Activated gamma-delta T cell (primary cell): ENCODE measurements at regions not wholly inside any gene's neighbourhood (a gene's known extent, or its start where the extent isn't known, plus 50 kb on each side); places are given as distances from the start of the nearest gene placed in this dataset.

Source experiments
- DNase-seq: peaks from one replicate; lab custom pipeline; 2025; lab: John Stamatoyannopoulos, UW

DNA sequence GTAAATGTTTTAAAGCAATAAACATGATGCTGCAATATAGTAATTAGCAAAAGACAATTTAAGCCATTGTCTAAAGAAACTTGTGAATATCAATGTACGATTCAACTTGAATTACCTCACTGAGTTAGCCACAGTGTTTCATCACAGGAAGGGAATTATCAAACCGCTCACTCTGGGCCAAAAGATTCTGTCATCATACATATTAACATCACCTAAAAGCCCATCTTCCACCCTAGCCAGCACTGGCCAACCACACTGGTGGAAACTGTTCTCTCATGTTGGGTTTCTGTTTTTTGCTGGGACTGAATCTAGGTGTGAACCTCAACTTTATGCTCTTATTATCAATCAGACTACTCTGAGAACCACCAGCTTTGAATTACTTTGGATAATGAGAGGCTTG is 497.7 kb upstream of the THBS1 start:
- no peak for DNase-seq

GRCh38 chr15:39084674-39085530 is 496.0 kb upstream of the THBS1 start:
- DNase-seq = no peak

- DNase-seq = no peak
Measured at GRCh38 chr15:39086641-39087040, 494.2 kb upstream of the THBS1 start.

DNA sequence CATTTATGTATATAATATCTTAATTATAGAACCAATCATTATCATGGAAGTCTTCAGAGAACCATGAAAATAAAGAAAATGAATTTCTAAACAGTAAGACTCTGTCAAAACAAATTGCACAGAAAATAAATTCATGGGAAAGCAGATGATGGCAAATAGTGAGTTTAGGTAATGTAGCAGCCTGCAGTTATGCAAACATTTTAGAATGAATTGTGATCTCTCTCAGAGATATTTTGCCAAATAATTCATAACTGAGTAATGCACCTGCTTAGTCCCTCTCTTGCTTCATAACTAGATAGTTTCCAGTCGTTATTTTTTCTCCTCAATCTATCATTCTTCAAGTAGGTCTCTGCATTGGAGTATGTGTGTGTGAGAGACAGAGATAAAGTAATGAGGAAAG is 492.7 kb upstream of the THBS1 start:
- DNase-seq = no peak

DNA sequence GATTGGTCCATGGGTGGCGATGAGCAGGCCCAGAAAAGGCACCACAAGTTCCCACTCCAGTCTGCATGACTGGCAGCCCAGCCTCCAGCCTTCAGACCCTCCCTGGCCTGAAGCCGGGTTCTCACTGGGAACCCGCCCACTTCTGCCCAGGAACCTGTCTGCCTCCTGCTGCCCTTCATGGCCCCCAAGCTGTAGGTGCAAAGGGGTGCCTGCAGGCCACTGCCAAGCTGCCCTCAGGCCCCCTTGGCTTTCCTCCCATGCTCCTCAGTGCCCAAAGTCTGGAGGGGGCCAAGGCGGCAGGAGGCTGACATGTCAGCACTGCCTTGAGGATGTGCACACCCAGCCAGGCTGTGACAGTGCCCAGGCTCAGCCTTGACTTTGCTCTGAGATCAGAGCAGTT is 488.5 kb upstream of the THBS1 start:
- DNase-seq = no peak

DNA sequence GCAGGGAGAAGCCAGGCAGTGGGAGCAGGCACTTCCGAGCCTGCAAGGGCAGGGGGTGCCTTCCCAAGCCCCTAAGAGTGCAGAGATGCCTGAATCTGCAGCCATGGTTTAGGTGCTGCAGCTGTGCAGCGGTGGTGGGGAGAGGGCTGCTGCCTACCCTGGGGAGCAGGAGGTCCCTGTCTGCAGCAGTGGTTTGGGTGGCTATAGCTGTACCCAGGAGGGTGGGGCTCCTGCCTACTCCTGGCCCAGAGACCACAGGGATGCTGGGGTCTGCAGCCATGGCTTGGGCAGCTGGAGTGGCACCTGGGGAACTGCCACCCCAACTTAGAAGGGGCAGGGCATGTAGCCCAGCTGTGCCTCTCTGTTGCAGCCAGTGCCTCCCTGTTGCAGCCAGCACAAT is 488.1 kb upstream of the THBS1 start:
- DNase-seq = no peak

DNA sequence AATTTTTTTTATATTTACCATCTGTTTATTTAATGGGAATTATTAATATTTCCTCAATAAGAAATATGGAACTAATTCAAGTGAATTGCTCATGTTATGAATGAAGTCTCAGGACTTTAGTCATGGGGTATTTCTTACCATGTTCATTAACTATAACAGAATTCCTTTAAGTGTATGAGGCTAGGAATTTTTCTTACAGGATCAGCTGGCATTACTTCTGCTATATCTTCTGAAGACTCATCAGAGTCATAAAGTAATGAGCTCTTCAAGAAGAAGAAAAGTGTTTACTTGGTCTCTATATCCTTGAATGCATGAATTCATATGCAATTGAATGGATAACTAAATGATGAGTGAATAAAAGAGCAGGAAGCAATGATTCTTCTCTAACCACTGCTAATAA is 486.8 kb upstream of the THBS1 start:
- no peak for DNase-seq

DNA sequence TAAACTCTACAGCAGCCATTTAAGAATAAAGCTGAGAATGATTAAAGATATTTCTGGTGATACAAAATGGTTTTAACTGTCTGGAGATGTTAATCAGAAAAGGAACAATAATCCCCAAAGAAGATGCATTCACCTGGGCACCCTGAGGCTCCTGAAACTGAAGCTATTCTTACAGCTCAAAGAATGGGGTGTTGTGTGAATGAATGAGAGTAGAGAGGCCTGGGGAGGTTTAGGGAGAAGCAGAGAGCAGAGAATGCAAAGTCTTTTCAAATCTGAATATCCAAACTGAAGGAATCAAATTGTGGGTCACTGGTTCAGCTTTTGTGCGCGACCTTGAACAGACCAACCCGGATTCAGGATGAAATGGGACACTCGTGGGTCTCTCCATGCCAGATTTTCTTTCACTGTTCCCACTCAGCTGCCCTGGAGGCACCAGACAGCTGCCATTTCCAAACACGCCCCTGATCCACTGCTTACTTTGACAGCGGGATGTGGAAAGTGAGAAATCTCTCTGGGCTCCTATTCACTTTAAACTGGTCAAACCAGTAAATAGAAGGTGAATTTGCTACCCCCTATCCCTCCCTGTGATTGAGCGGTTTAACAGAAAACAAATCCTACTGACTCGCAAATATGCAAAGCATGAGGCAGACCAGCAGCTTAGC is 485.5 kb upstream of the THBS1 start:
- no peak for DNase-seq

DNA sequence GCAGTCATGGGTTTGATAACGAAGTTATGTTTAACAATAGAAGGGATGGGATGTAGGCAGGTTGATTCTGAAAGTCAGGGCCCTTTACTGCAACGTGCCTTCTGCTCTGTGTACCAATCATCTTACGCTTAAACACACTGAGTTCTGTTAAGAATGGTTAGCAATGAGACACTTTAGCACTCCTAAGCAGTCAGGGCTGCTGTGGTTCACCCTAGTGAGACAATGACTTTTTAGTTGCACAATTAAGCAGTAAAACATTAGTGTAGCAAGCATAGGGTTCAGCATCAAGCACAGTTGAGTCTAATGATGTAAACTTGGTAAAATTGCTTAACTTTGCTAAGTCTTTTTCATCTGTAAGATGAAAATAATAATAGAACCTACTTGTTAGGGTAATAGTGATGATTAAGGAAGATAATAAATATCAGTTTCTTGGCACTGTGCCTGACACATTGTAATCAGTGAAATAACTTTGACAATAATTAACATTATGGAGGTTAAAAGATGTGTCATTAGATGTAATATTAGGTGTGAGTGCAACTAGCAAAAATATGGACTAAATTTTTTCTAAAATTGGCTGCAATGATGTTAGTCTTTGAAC is 484.2 kb upstream of the THBS1 start:
- no peak for DNase-seq

DNA sequence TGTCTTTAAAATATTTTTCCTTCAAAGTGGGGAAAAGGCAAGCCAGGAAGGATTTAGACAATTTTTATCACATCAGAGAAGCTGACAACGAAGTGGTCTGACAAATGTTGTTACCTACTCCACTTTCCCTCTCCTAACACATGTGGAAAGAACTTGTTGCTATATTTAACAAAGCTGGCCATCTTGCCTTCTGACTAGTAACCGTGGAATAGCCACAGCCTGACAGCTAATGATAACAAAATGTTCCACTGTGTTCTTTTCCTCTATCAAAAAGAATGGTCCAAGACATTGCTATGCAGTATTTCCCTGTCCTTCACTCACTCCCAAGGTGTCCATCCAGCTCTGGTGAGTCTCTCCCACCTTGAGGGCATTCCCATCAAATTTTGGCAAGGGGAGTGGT is 481.4 kb upstream of the THBS1 start:
- DNase-seq = no peak

DNA sequence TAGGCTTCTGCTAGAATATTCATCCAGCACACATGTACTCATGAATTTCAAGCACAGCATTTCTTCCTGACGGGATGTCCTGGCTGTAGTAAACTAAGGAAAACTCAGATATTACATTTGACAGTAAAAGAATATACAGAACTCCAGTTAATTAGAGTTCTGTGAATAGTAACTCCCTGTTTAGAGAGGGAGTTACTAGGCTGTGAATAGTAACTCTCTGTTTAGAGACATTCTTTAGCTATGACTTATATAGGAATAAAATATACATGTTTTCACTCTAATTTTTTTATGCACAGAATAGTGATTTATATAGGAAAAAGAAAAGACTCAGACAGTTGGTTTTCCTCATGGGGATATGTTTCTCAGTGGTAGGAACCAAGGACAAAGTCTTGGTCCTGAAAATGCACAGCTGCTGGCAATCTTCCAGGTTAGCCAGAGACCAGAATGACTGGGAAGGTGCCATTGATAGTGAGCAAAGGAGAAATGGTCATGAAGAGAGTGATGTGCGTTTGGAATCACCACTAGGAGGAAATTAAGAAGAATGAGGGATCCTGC is 480.7 kb upstream of the THBS1 start:
- no peak for DNase-seq

- no peak for DNase-seq
Measured at GRCh38 chr15:39102431-39102830, 478.4 kb upstream of the THBS1 start.

DNA sequence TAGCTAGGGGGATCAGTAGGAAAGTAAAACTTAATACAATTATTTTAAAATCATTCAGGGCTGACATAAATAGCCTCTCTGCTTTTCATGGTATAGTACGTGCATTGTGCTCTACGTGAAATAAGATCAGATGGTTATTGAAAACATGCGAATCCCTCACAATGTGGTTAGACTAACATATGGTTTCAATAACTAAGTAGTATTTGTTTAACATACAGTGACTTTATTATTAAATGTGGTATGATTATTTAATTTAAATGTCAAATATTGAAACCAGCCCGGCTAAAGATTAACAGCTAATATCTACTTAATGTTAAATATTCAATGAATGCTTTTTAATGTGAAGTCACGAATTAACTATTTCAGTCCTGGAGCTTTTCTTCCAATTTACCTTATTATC is 473.9 kb upstream of the THBS1 start:
- DNase-seq = no peak

DNA sequence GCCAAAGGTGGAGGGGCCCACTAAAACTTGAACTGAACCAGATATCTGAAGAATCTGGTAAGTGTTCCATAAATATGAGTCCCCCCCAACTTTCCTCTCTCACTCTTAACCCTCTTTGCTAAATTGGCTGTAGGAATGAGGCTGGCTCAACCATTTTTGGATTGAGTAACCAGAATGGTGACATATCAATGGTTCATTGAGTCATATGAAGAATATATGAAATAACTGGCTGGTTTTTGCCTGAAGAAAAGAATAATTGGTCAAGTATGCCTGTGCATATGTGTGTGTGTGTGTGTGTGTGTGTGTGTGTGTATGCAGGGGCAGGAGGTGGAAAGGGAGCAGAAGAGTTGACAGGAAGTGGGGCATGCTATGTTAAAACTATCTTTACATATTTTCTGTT is 472.9 kb upstream of the THBS1 start:
- DNase-seq = no peak

- DNase-seq = no peak
Measured at GRCh38 chr15:39110336-39110735, 470.5 kb upstream of the THBS1 start.

DNA sequence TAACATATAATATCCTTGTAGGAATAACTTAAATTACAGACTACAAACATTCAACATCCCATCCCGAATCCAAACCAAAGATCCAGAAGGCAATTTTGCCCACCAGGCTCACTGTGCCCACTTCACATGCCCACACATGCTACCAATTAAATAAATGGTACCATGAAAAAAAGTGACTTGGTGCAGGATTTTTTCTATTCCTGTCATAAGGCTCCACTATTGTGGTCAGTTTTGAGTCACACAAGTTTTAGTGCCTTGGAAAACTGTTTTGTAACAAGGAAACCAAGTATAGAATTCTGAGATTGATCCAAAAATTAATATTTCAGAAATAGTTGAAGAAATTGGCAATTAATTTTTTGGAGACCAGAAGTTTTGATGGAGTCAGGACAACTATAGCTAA is 470.1 kb upstream of the THBS1 start:
- DNase-seq = no peak

DNA sequence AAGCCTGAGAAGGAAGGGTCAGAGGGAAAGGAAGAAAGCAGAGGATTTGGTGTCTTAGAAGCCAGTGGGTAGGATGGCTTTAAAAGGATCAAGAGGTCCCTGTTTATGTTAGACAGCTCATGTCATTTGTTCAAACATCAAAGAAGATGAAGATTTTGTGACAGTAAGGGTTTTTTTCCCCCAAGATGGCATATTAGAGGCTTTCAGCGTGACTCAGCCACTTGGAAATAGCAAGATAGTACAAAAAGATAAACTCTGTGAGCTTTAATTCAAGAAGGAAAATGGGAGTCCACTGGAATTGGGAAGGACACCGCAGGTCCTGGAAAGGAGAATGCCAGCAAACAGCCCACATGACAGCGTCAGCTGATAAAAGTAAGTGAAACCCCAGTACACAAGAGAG is 467.1 kb upstream of the THBS1 start:
- DNase-seq = no peak

DNA sequence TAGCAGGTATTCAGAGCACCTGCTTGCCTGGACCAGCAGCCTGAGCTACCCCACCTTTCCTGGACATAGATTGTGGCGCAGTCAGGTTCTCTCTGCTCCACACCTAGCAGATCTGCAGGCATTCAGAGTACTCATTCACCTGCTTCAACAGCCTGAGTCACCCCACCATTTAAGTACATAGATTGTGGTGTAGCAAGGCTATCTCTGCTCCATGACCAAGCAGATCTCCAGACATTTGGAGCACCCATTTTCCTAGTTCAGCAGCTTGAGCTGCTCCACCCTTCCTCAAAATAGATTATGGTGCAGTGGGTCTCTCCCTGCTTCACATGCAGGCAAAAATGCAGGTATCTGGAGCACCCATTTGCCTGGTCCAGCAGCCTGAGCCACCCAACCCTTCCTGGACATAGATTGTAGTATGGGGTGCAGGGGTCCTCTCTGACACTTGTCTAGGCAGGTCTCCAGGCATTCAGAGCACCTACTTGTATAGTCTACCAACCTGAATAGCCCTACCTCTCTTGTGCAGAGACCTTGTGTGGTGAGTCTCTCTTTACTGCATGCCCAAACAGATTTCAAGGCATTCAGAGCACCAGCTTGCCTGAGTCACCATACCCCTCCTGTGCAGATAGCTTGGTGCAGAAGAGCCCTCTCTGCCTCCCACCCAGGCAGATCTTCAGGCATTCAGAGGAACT is 466.0 kb upstream of the THBS1 start:
- DNase-seq = no peak

DNA sequence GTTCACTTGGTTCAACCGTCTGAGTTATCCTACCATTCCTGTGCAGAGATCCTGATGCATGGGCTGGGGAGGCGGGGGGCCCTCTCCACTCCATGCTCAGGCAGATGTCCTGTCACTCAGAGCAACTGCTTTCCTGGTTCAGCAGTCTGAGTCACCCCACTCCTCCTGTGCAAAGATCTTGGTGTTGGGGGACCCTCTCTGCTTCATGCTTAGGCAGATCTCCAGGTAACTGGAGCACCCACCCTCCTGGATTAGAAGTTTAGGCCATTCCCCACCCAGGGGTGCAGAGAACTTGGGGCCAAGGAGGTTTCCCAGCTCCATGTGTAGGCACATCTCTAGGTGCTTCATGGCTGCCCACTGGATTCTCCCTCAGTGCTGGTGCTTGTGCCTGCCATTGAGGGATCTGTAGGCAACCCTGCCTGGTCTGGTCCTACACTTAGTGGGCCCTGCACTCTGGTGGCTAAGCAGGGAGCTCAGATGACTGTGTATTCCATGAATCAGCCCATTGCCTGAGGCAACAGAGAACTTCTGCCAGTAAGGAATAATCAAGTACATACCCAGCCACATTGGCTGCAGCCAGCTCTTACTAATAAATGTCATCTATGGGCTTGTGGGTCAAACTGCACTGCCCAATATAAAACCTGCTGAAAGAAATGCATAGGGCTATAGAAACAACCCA is 465.4 kb upstream of the THBS1 start:
- DNase-seq = no peak

GRCh38 chr15:39118510-39118909 is 462.4 kb upstream of the THBS1 start:
- no peak for DNase-seq

GRCh38 chr15:39124155-39124552 is 456.7 kb upstream of the THBS1 start:
- DNase-seq = no peak
